Stimulated activated CD8-positive, alpha-beta memory T cell treated with anti-CD3 and anti-CD28 coated beads, Interleukin-4, amount 100 ng/mL, for 48 hours (primary cell): ENCODE measurements at regions not wholly inside any gene's neighbourhood (a gene's known extent, or its start where the extent isn't known, plus 50 kb on each side); places are given as distances from the start of the nearest gene placed in this dataset.

Source experiments
- DNase-seq: peaks from one replicate; pipeline ENCODE4 v3.0.0-alpha.2; 2020

DNA sequence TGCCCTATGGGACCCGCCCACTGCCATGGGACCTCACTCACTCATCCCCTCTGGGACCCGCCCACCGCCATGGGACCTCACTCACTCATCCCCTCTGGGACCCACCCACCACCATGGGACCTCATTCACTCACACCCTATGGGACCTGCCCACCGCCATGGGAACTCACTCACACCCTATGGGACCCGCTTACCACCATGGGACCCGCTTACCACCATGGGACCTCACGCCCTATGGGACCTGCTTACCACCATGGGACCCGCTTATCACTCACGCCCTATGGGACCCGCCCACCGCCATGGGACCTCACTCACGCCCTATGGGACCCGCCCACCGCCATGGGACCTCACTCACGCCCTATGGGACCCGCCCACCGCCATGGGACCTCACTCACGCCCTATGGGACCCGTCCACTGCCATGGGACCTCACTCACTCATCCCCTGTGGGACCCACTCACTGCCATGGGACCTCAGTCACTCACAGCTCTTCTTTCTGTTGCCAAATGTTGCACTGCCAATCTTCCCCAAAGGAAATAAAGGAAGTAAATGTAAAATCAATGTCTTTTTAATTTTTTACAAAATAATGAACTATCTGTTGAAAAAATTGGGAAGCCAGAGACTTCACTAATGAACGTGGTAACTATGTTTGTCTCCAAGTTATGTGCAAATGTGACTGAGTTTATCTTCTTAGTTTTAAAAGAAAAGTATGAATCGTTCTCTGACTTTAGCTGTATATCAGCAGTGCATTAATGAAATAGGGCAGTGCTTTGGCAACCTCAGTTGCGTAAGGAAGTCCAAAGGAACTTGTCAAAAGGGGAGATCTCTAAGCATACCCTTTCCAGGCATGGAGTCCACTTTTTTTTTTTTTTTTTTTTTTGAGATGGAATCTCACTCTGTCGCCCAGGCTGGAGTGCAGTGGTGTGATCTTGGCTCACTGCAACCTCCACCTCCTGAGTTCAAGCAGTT lies 101.5 kb upstream of the MGAT5 start:
- no peak for DNase-seq

GRCh38 chr2:134153294-134153880 lies 100.5 kb upstream of the MGAT5 start:
- no peak for DNase-seq

GRCh38 chr2:134154246-134154645 lies 99.6 kb upstream of the MGAT5 start:
- no peak for DNase-seq

GRCh38 chr2:134155134-134155533 lies 98.7 kb upstream of the MGAT5 start:
- DNase-seq, result no peak

DNA sequence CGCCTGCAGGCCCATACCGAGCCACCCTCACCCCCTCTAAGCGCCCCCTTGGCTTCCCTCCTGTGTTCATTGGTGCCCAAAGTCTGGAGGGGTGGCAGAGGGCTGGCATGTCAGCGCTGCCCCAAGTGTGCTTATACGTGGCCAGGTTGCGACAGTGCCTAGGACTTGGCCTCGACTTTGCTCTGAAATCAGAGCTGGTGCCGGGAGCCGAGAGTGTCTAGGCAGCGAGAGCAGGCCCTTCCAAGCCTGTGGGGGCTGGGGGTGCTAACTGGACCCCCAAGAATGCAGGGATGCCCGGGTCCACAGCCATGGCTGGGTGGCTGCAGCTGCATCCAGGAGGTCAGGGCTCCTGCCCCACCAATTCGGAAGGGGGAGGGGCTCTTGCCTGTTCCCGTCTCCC lies 95.6 kb upstream of the MGAT5 start:
- DNase-seq, result no peak

DNA sequence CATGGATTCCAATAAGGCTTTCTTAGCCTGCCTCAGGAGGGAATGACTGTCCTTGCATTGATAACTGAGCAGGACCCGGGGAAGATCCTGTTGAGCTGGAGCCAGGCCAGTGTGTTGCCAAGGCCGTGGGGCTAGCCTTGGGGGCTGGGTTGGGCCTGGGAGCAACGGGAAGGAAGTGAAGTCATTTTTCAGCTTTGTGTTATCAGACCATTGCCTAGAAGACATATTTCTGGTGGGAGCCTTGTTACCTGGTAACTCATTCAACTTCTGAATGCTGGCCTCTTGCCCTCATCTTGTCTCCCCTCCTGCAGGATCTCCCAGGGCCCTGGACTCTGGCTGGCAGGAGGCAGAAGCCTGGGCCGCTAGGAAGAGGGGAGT lies 92.7 kb upstream of the MGAT5 start:
- no peak for DNase-seq

- no peak for DNase-seq
These were observed 90.5 kb upstream of the MGAT5 start for GRCh38 chr2:134163336-134163735.

GRCh38 chr2:134164306-134164705 lies 89.6 kb upstream of the MGAT5 start:
- no peak for DNase-seq

GRCh38 chr2:134167015-134167414 lies 86.9 kb upstream of the MGAT5 start:
- no peak for DNase-seq

DNA sequence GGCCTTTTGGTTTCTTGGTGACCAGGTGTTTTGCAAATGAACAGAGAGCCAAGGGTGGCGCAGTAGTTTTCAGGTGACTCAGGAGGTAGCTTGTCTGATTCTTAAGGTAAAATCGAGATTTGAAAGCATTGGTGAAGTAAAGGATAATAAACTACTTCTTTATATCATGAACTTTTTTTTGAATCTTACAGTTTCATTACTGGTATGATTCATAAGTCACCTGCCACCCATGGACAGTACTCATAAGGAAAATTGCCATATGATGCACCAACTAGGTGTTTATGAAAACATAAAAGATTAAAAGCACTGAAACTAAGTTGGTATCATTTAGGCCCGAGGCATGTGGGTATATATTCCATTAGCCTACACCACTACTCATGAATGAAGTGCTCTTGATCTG lies 84.1 kb upstream of the MGAT5 start:
- DNase-seq, result no peak

DNA sequence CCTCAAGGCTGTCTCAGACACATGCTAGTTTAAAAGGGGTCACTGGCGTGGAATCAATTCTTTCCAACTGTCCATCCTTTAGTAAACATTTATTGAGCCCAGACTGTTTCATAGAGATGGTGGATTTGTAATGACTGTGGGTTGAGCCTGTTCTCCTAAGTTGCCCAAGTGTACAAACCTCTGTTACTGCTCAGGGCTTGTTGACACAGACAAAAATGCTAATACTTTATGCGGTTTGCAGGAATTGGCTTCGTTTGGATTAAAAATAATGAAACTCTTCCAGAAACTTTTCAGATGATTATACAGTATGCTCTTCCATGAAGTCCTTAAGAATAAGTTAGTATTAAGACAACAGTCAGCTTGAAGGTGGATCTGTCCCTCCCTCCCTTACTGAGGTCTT lies 83.6 kb upstream of the MGAT5 start:
- no peak for DNase-seq

DNA sequence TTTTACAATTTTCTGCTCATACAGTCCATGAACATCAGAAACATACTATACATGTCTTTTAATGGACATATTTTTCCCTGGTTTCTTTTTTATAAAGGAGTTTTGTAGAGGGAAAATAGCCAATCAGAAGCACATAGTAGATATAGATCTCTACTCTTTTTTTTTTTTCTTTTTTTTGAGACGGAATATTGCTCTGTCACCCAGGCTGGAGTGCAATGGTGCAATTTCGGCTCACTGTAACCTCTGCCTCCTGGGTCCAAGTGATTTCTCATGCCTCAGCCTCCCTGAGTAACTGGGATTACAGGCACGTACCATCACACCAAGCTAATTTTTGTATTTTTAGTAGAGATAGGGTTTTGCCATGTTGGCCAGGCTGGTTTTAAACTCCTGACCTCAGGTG lies 83.2 kb upstream of the MGAT5 start:
- no peak for DNase-seq

DNA sequence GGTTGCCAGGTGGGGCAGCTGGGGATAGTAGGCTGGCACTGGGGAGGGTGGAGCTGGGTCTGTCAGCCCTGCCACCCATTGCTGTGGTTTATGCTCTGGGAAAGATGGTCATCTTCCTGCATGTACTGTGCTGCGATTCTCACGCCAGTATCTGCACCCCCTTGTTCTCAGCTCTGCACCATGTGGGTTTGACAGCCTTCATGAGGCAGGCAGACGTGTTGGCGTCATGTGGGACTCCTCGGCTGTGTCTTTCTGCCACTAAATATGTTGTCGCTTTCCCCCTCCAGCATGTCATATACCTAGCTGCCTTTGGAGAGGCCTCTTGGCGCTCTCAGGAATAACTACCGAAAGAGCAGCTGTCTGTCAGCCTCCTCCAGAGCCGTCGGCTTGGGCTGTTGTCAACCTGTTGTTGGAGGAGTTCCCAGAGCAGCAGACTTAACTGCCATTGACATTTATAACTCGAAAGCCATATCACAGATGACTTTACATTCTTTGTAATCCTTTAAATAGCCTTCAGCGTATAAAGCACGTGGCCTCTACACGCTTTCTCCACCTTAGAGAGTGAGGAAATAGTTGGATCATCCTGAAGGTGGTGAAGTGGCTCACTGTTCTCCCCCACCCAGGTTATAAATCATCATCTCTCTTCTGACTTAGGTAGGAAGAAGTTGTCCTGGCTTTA lies 80.4 kb upstream of the MGAT5 start:
- no peak for DNase-seq

- DNase-seq, result no peak
These were observed 79.2 kb upstream of the MGAT5 start for GRCh38 chr2:134174711-134175110.

GRCh38 chr2:134175834-134176233 lies 78.0 kb upstream of the MGAT5 start:
- DNase-seq, result no peak

GRCh38 chr2:134177351-134177931 lies 76.4 kb upstream of the MGAT5 start:
- DNase-seq, result no peak

- DNase-seq, result no peak
These were observed 75.6 kb upstream of the MGAT5 start for GRCh38 chr2:134178138-134178877.

DNA sequence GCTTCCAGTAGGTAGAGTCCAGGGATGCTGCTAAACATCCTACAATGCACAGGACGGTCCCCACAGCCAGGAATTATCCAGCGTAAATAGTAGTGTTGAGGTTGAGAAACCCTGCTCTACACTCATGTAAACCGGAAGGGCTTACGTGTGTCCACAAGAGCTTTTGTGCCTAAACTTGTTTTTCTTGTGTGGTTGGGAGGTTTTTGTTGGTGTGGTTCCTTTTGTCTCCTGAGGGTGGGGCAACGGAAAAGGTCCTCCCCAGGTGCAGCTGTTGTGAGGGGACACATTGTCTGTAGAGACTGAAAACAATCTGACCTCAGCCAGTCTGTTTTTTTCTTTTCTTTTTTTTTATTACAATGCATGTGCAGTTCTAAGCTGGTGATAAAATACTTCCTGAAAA lies 72.7 kb upstream of the MGAT5 start:
- DNase-seq, result no peak

DNA sequence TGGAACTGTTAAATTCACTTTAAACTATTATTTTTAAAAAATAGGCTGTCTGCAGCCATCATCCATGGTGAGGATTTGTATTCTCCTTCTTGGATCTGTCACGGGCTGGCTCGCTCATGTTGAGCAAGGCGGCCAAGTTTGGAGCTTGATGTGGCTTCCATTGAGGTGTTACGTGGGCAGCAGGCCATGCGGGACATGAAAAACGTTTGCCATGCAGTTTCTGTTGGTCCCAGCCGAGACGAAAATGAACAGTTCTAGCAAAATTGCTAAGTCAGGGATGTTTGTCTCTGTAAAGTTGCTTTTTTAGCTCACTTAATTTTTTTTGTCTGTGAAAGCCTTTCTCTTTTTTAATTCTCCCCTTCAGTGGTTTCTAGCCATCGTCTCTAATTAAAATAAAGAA lies 70.2 kb upstream of the MGAT5 start:
- no peak for DNase-seq

DNA sequence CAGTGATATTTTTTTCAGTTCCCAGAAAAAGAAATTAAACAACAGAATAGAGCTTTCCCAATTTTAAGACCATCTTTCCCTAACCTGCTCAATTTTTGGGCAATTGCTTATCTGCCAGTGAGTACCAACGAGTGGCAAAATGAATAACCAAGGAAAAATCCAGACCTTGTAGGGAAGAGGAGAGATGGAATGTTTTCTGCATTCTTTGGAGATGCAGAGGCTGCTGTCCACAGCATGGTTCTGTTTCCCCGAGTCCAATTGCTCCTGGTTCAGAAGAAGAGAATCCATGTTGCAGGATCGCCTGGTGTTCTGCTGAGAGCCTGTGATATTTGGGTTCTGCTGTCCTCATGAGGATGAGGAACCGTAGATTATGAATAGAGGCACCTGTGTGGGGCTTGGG lies 68.2 kb upstream of the MGAT5 start:
- no peak for DNase-seq

GRCh38 chr2:134189009-134189720 lies 64.7 kb upstream of the MGAT5 start:
- DNase-seq, result no peak
